PC-9 (cell line): ENCODE measurements at regions not wholly inside any gene's neighbourhood (a gene's known extent, or its start where the extent isn't known, plus 50 kb on each side); places are given as distances from the start of the nearest gene placed in this dataset.
"Not testable (repeated sequence)": the region's sequence is repeated elsewhere in the genome, so short reads cannot be mapped to it uniquely, and the experiment has no call there.

Source experiments
- BruUV-seq: library from RNA; stranded (reverse); fragments of 400-500 nt; replicated peaks from 2 replicates; lab custom pipeline; 2021; lab: Mats Ljungman, UMichigan
- CTCF ChIA-PET: fragments of 300-600 bp; sonication (Branson Sonifier 250); formaldehyde crosslinking; loops from one replicate; lab custom pipeline; 2022; ENCODE audit warnings: antibody characterized with exemption; lab: Charles Lee
- POLR2A ChIA-PET: fragments of 300-600 bp; sonication (Branson Sonifier 250); formaldehyde crosslinking; loops from one replicate; lab custom pipeline; 2022; ENCODE audit warnings: antibody characterized with exemption; ENCODE audit not compliant: unreplicated experiment; lab: Charles Lee
- DNase-seq, 2 experiments: peaks; one replicate each; pipeline versions ENCODE4 v3.0.0 to v3.0.0-alpha.2; 2015 to 2022; ENCODE audit warnings: mixed read lengths in 1 of 2
- H2AFZ ChIP-seq: fragments of 200-600 bp; sonication (generic); 2 replicates; pipeline ENCODE4 v1.8.1; 2017; ENCODE audit warnings: antibody characterized with exemption
- H3F3A ChIP-seq: fragments of 200-600 bp; sonication (generic); 2 replicates; pipeline ENCODE4 v1.8.1; 2017; ENCODE audit warnings: antibody characterized with exemption, mild to moderate bottlenecking, low read depth; ENCODE audit not compliant: insufficient read depth
- H3K27ac ChIP-seq: fragments of 200-600 bp; sonication (generic); 2 replicates; pipeline ENCODE4 v1.6.1; 2016; ENCODE audit warnings: mixed run types
- H3K27me3 ChIP-seq: fragments of 200-600 bp; sonication (generic); 2 replicates; pipeline ENCODE4 v1.6.1; 2016; ENCODE audit warnings: low read depth, mixed run types; ENCODE audit not compliant: insufficient read depth
- H3K36me3 ChIP-seq: fragments of 200-600 bp; sonication (generic); 2 replicates; pipeline ENCODE4 v1.6.1; 2016; ENCODE audit warnings: low read depth, mixed run types
- H3K4me1 ChIP-seq: fragments of 200-600 bp; sonication (generic); replicated peaks from 2 replicates; pipeline ENCODE4 v1.6.1; 2016; ENCODE audit warnings: mixed run types; ENCODE audit not compliant: insufficient read depth
- H3K4me2 ChIP-seq: fragments of 200-600 bp; sonication (generic); 2 replicates; pipeline ENCODE4 v1.6.1; 2017; ENCODE audit warnings: mixed run types
- H3K4me3 ChIP-seq: fragments of 200-600 bp; sonication (generic); 2 replicates; pipeline ENCODE4 v1.6.1; 2016; ENCODE audit warnings: mixed run types
- H3K79me2 ChIP-seq: fragments of 200-600 bp; sonication (generic); 2 replicates; pipeline ENCODE4 v1.6.1; 2017; ENCODE audit warnings: low read depth, mixed run types
- H3K9me2 ChIP-seq: fragments of 200-600 bp; sonication (generic); 2 replicates; pipeline ENCODE4 v1.8.1; 2017; ENCODE audit warnings: mild to moderate bottlenecking; ENCODE audit not compliant: insufficient read depth
- H3K9me3 ChIP-seq: fragments of 200-600 bp; sonication (generic); 2 replicates; pipeline ENCODE4 v1.8.1; 2016; ENCODE audit warnings: low read depth; ENCODE audit not compliant: insufficient read depth
- H4K20me1 ChIP-seq: fragments of 200-600 bp; sonication (generic); 2 replicates; pipeline ENCODE4 v1.8.1; 2017; ENCODE audit not compliant: insufficient read depth
- EZH2 ChIP-seq: fragments of 200-600 bp; sonication (generic); IDR thresholded peaks from 2 replicates; pipeline ENCODE4 v1.8.0; 2017; ENCODE audit warnings: antibody characterized with exemption, low read depth
- intact Hi-C: fragments of 100-400 bp; cut with micrococcal nuclease; formaldehyde crosslinking; loops from one replicate; pipeline ENCODE4 v1.10.0; 2022; ENCODE audit not compliant: unreplicated experiment
- TF ChIP-seq, protein P1 (sequence below): fragments of 200-600 bp; sonication (generic); conservative IDR thresholded peaks from 2 replicates; pipeline ENCODE4 v1.6.1; 2017; ENCODE audit warnings: mixed run types, antibody characterized with exemption, mild to moderate bottlenecking, moderate library complexity

DNA sequence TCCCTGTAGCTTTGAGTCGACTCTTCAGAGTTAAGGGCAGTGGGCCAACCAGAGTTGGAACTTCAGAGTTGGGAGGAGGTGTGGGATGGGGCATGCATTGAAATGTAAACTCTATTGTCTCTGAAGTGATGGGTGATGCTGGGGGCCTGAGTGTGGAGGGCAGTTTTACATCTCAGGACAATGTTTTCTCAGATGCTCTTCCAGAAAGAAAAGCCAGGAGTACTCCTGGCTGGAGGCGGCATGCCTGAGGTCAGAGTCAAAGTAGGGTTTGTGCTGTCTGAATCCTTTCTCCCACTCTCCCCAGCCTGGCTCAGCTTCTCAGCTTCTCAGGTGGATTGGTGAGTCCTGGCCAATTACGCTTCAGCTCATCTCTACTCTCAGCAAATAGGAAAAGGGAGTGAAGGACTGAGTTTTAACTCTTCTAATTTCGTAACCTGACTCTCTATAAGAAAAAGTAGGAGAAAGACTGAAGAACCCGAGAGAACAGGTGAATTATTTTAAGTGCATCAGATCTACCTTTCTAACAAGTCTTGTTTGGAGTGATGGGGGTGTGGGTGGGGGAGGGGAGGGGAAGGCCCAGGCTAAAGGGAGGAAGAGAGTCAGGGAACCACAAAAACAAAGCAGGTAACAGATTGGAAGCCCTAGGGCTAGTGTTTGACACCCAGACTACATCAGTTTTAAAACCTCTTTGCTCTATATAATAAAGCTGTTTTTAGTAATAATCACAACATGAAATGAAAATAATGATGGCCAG, 107.5 kb upstream of the PELI1 start:
- H3K36me3 ChIP-seq = no peaks in the 10 kb centered on the region
- no peaks in the 10 kb centered on the region for H3K79me2 ChIP-seq
- no peaks in the 10 kb centered on the region for H3K4me1 ChIP-seq
- ChIA-PET POLR2A (no interaction called here), CTCF (interaction anchor here (0.7 kb wide), 1 partner anchor 33 kb away, joined by 3 read pairs; no protein-coding TSS in a partner anchor)
- peak in 1 of 2 experiments; percentile 8 for DNase-seq
- intact Hi-C loops = no loop called here
- H3K4me2 ChIP-seq = no peak overlapping the region
- H3F3A ChIP-seq = no peaks in the 10 kb centered on the region
- no peak overlapping the region for H2AFZ ChIP-seq
- H3K9me3 ChIP-seq = no peaks in the 10 kb centered on the region
- no peak for TF ChIP-seq EZH2
- TF ChIP-seq, protein P1, sequence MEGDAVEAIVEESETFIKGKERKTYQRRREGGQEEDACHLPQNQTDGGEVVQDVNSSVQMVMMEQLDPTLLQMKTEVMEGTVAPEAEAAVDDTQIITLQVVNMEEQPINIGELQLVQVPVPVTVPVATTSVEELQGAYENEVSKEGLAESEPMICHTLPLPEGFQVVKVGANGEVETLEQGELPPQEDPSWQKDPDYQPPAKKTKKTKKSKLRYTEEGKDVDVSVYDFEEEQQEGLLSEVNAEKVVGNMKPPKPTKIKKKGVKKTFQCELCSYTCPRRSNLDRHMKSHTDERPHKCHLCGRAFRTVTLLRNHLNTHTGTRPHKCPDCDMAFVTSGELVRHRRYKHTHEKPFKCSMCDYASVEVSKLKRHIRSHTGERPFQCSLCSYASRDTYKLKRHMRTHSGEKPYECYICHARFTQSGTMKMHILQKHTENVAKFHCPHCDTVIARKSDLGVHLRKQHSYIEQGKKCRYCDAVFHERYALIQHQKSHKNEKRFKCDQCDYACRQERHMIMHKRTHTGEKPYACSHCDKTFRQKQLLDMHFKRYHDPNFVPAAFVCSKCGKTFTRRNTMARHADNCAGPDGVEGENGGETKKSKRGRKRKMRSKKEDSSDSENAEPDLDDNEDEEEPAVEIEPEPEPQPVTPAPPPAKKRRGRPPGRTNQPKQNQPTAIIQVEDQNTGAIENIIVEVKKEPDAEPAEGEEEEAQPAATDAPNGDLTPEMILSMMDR = no peak
- no peak overlapping the region for H3K27ac ChIP-seq
- H3K4me3 ChIP-seq = no peak overlapping the region
- no peaks in the 10 kb centered on the region for H4K20me1 ChIP-seq
- no peaks in the 10 kb centered on the region for H3K9me2 ChIP-seq
- H3K27me3 ChIP-seq = no peaks in the 10 kb centered on the region
- no TSS peak for BruUV-seq

GRCh38 chr2:64252251-64252978, 108.2 kb upstream of the PELI1 start:
- H3K27ac ChIP-seq, intact Hi-C loops, H3K79me2 ChIP-seq, H3K9me2 ChIP-seq, CTCF ChIA-PET, H3F3A ChIP-seq, H3K36me3 ChIP-seq, H3K27me3 ChIP-seq, H3K4me3 ChIP-seq, DNase-seq, POLR2A ChIA-PET, H2AFZ ChIP-seq, H3K4me1 ChIP-seq, H3K9me3 ChIP-seq, H3K4me2 ChIP-seq, H4K20me1 ChIP-seq, BruUV-seq: not testable (repeated sequence)

DNA sequence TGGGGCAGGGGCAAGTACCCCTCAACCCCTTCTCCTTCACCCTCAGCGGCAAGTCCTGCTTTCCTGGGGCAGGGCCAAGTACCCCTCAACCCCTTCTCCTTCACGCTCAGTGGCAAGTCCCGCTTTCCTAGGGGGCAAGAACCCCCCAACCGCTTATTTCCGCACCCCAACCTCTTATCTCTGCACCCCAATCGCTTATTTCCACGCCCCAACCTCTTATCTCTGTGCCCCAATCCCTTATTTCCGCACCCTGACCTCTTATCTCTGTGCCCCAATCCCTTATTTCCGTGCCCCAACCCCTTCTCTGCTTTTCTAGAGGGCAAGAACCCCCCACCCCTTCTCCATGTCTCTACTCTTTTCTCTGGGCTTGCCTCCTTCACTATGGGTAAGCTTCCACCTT, 109.2 kb upstream of the PELI1 start:
- H3K4me1 ChIP-seq, CTCF ChIA-PET: not testable (repeated sequence)

DNA sequence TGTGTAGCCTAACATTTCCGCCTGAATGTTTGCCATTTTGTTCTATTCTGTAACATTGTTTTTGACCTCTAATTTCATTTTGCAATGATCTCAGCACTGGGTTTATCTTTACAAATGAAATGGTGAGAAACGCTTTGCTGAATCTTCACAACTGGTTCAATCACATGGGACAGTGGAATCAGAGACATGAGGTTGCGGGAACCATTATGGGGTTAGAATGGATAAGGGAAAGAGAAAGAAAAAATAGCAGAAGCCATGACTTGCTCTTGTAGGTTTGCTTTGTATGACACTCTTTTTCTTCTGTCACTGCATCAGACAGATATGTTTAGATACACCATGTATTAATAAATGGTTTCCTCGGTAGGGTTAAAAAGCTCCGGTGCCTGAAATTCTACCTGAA, 114.3 kb upstream of the PELI1 start:
- no TSS peak for BruUV-seq
- H3K4me2 ChIP-seq = no peak overlapping the region
- no peaks in the 10 kb centered on the region for H3K9me2 ChIP-seq
- POLR2A ChIA-PET = no interaction called here
- no peak overlapping the region for H3K27ac ChIP-seq
- peaks cover 9% of the 10 kb centered on the region; the same call in 1 of the 2 replicates for H3F3A ChIP-seq
- no peak overlapping the region for H3K4me3 ChIP-seq
- peak in 1 of 2 experiments; percentile 15 for DNase-seq
- H3K27me3 ChIP-seq = no peaks in the 10 kb centered on the region
- peak overlapping the region; percentile 30; the same call in 1 of the 2 replicates for H2AFZ ChIP-seq
- no peak for TF ChIP-seq EZH2
- TF ChIP-seq, protein P1 = no peak
- H3K36me3 ChIP-seq = no peaks in the 10 kb centered on the region
- H3K9me3 ChIP-seq = no peaks in the 10 kb centered on the region
- H4K20me1 ChIP-seq = no peaks in the 10 kb centered on the region
- CTCF ChIA-PET = no interaction called here
- H3K4me1 ChIP-seq = peaks cover 17% of the 10 kb centered on the region
- intact Hi-C loops = no loop called here
- no peaks in the 10 kb centered on the region for H3K79me2 ChIP-seq

More for the DNA sequence above, 109.2 kb upstream of the PELI1 start:
- BruUV-seq, H3K4me3 ChIP-seq, H3F3A ChIP-seq, POLR2A ChIA-PET, H3K36me3 ChIP-seq, H2AFZ ChIP-seq, DNase-seq, H3K9me2 ChIP-seq, H3K79me2 ChIP-seq, H4K20me1 ChIP-seq, H3K4me2 ChIP-seq, H3K27me3 ChIP-seq, intact Hi-C loops, H3K9me3 ChIP-seq, H3K27ac ChIP-seq: not testable (repeated sequence)
